GM12878 (cell line): ENCODE measurements at regions not wholly inside any gene's neighbourhood (a gene's known extent, or its start where the extent isn't known, plus 50 kb on each side); places are given as distances from the start of the nearest gene placed in this dataset.
"Not testable (repeated sequence)": the region's sequence is repeated elsewhere in the genome, so short reads cannot be mapped to it uniquely, and the experiment has no call there.

Experiments used
- ATAC-seq: fragments of 200-7000 bp; cut with Tn5 transposase; 3 replicates; pipeline ENCODE4 v1.9.1; 2020; ENCODE audit warnings: mild to moderate bottlenecking, moderate library complexity
- BruUV-seq: library from RNA; stranded (reverse); fragments of 400-500 nt; replicated peaks from 2 replicates; lab custom pipeline; 2021; lab: Mats Ljungman, UMichigan
- CTCF ChIA-PET: fragments of 300-600 bp; sonication (Branson Sonifier 250); formaldehyde crosslinking; extraction: SDS; loops from one replicate; lab custom pipeline; 2021; ENCODE audit warnings: inconsistent platforms; lab: Yijun Ruan, JAX
- POLR2A ChIA-PET: fragments of 350-600 bp; formaldehyde crosslinking; extraction: SDS; loops from one replicate; lab custom pipeline; 2021; ENCODE audit warnings: inconsistent platforms; lab: Charles Lee
- RAD21 ChIA-PET: fragments of 300-600 bp; sonication (Branson Sonifier 250); formaldehyde crosslinking; loops from one replicate; lab custom pipeline; 2023; ENCODE audit warnings: antibody characterized with exemption; ENCODE audit not compliant: unreplicated experiment; lab: Charles Lee
- SMC1A ChIA-PET: fragments of 300-600 bp; sonication (Branson Sonifier 250); formaldehyde crosslinking; loops from one replicate; lab custom pipeline; 2023; ENCODE audit not compliant: unreplicated experiment, uncharacterized antibody; lab: Charles Lee
- DNase-seq: peaks from one replicate; pipeline ENCODE4 v3.0.0-alpha.2; 2011; ENCODE audit warnings: low read depth, low spot score
- FAIRE-seq: peaks from 3 replicates; lab custom pipeline; 2011; peaks lifted over from hg19 to GRCh38; lab: Jason Lieb, UNC
- H2AFZ ChIP-seq: 2 replicates; pipeline ENCODE4 v1.6.0; 2011; ENCODE audit warnings: low read depth, low read length, control low read depth; ENCODE audit not compliant: control insufficient read depth
- H3K27ac ChIP-seq: 2 replicates; pipeline ENCODE4 v1.5.1; 2011; ENCODE audit warnings: control low read depth; ENCODE audit not compliant: control insufficient read depth, insufficient read depth
- H3K27me3 ChIP-seq, 2 experiments: replicated peaks in 1 of 2; 2 replicates each; pipeline versions ENCODE4 v1.6.0 to v1.6.1; 2011; ENCODE audit warnings: low read length in 1 of 2; ENCODE audit not compliant: control insufficient read depth in 2 of 2, insufficient read depth in 2 of 2
- H3K36me3 ChIP-seq, 2 experiments: 2 replicates each; pipeline ENCODE4 v1.5.1; 2011; ENCODE audit warnings: low read length in 1 of 2; ENCODE audit not compliant: control insufficient read depth in 2 of 2, insufficient read depth in 2 of 2
- H3K4me1 ChIP-seq: 2 replicates; pipeline ENCODE4 v1.6.1; 2011; ENCODE audit warnings: mild to moderate bottlenecking, low read length, moderate library complexity, mixed read lengths; ENCODE audit not compliant: control insufficient read depth, insufficient read depth
- H3K4me2 ChIP-seq: 2 replicates; pipeline ENCODE4 v1.6.0; 2011; ENCODE audit warnings: control low read depth; ENCODE audit not compliant: control insufficient read depth, insufficient read depth
- H3K4me3 ChIP-seq: fragments of 200-600 bp; sonication (generic); 2 replicates; pipeline ENCODE4 v1.5.1; 2016
- H3K79me2 ChIP-seq: 2 replicates; pipeline ENCODE4 v1.6.0; 2011; ENCODE audit warnings: low read length; ENCODE audit not compliant: control insufficient read depth, insufficient read depth
- H3K9ac ChIP-seq: 2 replicates; pipeline ENCODE4 v1.8.0; 2011; ENCODE audit warnings: low read length, control low read depth, mixed read lengths; ENCODE audit not compliant: control insufficient read depth, insufficient read depth
- H3K9me3 ChIP-seq: replicated peaks from 3 replicates; pipeline ENCODE4 v1.5.1; 2011; ENCODE audit warnings: mild to moderate bottlenecking, low read length; ENCODE audit not compliant: control insufficient read depth, insufficient read depth
- H4K20me1 ChIP-seq: 2 replicates; pipeline ENCODE4 v1.6.0; 2011; ENCODE audit not compliant: control insufficient read depth, insufficient read depth
- ASH2L ChIP-seq: fragments of 300-600, 200-600 bp; sonication (generic); IDR thresholded peaks from 2 replicates; pipeline ENCODE4 v1.6.1; 2017; ENCODE audit warnings: low read depth, mild to moderate bottlenecking, borderline replicate concordance
- FOXM1 ChIP-seq: IDR thresholded peaks from 2 replicates; pipeline ENCODE4 v1.6.1; 2012; ENCODE audit warnings: low read depth, mild to moderate bottlenecking, inconsistent platforms, low read length, moderate library complexity
- JUND ChIP-seq: IDR thresholded peaks from 2 replicates; pipeline ENCODE4 v1.6.1; 2012; ENCODE audit warnings: low read depth, mild to moderate bottlenecking, low read length, improper control_type of control experiment, moderate library complexity
- KDM1A ChIP-seq: fragments of 200-600 bp; sonication (generic); IDR thresholded peaks from 2 replicates; pipeline ENCODE4 v1.6.1; 2016; ENCODE audit warnings: borderline replicate concordance
- MLLT1 ChIP-seq: fragments of 450-650 bp; IDR thresholded peaks from 2 replicates; pipeline ENCODE4 v1.6.1; 2016; ENCODE audit warnings: mild to moderate bottlenecking
- NFYB ChIP-seq: IDR thresholded peaks from 2 replicates; pipeline ENCODE4 v1.6.1; 2011; ENCODE audit warnings: low read depth, mild to moderate bottlenecking, low read length, improper control_type of control experiment, moderate library complexity; ENCODE audit not compliant: insufficient read depth
- POU2F2 ChIP-seq: IDR thresholded peaks from 3 replicates; pipeline ENCODE4 v1.6.1; 2011; ENCODE audit warnings: low read depth, mild to moderate bottlenecking, low read length, borderline replicate concordance
- SP1 ChIP-seq: IDR thresholded peaks from one replicate; pipeline ENCODE4 v1.6.1; 2011; ENCODE audit warnings: low read depth, low read length
- TCF3 ChIP-seq: IDR thresholded peaks from 2 replicates; pipeline ENCODE4 v1.6.1; 2012; ENCODE audit warnings: low read depth, mild to moderate bottlenecking, low read length, borderline replicate concordance; ENCODE audit not compliant: insufficient read depth
- ZSCAN29 ChIP-seq: fragments of 450-650 bp; IDR thresholded peaks from 2 replicates; pipeline ENCODE4 v1.6.1; 2017; ENCODE audit warnings: mild to moderate bottlenecking, moderate library complexity
- WGBS: methylation state at CpG from one replicate; pipeline ENCODE4 v1.1.6; 2016; ENCODE audit warnings: low lambda C conversion rate; ENCODE audit not compliant: insufficient replicate concordance, insufficient coverage; ENCODE audit errors: missing lambda C conversion rate; 5-methylcytosine and 5-hydroxymethylcytosine counted together
- in situ Hi-C: fragments of 300-500 bp; cut with MboI; formaldehyde crosslinking; loops from 9 replicates; pipeline ENCODE4 v1.14.3; 2018; ENCODE audit warnings: mixed read lengths
- intact Hi-C: fragments of 100-400 bp; cut with micrococcal nuclease; formaldehyde crosslinking; loops from one replicate; pipeline ENCODE4 v1.14.2; 2022; ENCODE audit not compliant: unreplicated experiment
- TF ChIP-seq, protein P1 (sequence below): IDR thresholded peaks from 2 replicates; pipeline ENCODE4 v1.6.1; 2011; ENCODE audit warnings: borderline replicate concordance, low read depth, mild to moderate bottlenecking, moderate library complexity, low read length; ENCODE audit not compliant: insufficient read depth, poor library complexity, severe bottlenecking

GRCh38 chr6:33520636-33521488 is 59.2 kb downstream of the BAK1 start:
- H3K27me3 ChIP-seq, H3K79me2 ChIP-seq, H3K4me1 ChIP-seq, BruUV-seq, RAD21 ChIA-PET, H2AFZ ChIP-seq, H3K4me3 ChIP-seq, DNase-seq, FAIRE-seq, H3K27ac ChIP-seq, ATAC-seq, H3K9ac ChIP-seq, H3K9me3 ChIP-seq, POLR2A ChIA-PET, H3K4me2 ChIP-seq, H3K36me3 ChIP-seq, in situ Hi-C loops, intact Hi-C loops, H4K20me1 ChIP-seq: not testable (repeated sequence)
- SMC1A ChIA-PET, result interaction anchor here (0.6 kb wide), 1 partner anchor 9 kb away, joined by 3 read pairs; no protein-coding TSS in a partner anchor
- peak; percentile 67; the same call in 1 of the 2 replicates for TF ChIP-seq NFYB
- WGBS, result 62% methylated on average over 8 of the region's 10 CpGs
- CTCF ChIA-PET, result interaction anchor here (1.1 kb wide), 1 partner anchor 27 kb away, joined by 3 read pairs; no protein-coding TSS in a partner anchor

DNA sequence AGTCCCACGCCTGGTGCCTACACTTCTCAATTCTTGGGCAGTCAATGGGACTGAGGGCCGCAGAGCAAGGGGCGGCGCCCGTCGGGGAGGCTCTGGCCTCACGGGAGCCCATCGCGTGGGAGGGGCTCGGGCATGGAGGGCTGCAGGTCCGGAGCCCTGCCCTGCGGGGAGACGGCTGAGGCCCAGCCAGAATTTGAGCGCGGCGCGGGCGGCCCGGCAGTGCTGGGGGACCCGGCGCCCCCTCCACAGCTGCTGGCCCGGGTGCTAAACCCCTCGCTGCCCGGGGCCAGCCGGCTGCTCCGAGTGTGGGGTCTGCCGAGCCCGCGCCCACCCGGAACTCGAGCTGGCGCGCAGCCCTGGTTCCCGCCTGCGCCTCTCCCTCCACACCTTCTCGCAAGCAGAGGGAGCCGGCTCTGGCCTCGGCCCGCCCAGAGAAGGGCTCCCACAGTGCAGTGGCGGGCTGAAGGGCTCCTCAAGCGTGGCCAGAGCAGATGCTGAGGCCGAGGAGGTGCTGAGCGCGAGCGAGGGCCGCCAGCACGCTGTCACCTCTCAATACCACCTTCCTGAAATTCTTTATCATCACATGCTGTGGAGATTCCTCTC is 58.5 kb downstream of the BAK1 start:
- H3K27ac ChIP-seq, result no peak overlapping the region
- ChIA-PET CTCF (no interaction called here), RAD21 (no interaction called here), POLR2A (no interaction called here), SMC1A (no interaction called here)
- FAIRE-seq (no peak), DNase-seq (no peak), ATAC-seq (no peak)
- no peak overlapping the region for H2AFZ ChIP-seq
- no peaks in the 10 kb centered on the region for H3K4me1 ChIP-seq
- no peak overlapping the region for H3K4me3 ChIP-seq
- H3K27me3 ChIP-seq, result no peaks in the 10 kb centered on the region
- H4K20me1 ChIP-seq, result no peaks in the 10 kb centered on the region
- intact Hi-C loops (no loop called here), in situ Hi-C loops (no loop called here)
- H3K4me2 ChIP-seq, result no peak overlapping the region
- H3K79me2 ChIP-seq, result no peaks in the 10 kb centered on the region
- no peak overlapping the region for H3K9ac ChIP-seq
- no peaks in the 10 kb centered on the region for H3K9me3 ChIP-seq
- no TSS peak for BruUV-seq
- WGBS, result 80% methylated on average over 43 of the region's 47 CpGs
- H3K36me3 ChIP-seq, result no peaks in the 10 kb centered on the region
- TF ChIP-seq, protein P1, sequence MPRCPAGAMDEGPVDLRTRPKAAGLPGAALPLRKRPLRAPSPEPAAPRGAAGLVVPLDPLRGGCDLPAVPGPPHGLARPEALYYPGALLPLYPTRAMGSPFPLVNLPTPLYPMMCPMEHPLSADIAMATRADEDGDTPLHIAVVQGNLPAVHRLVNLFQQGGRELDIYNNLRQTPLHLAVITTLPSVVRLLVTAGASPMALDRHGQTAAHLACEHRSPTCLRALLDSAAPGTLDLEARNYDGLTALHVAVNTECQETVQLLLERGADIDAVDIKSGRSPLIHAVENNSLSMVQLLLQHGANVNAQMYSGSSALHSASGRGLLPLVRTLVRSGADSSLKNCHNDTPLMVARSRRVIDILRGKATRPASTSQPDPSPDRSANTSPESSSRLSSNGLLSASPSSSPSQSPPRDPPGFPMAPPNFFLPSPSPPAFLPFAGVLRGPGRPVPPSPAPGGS, result no peak
- no peak for TF ChIP-seq ZSCAN29
- no peak for TF ChIP-seq POU2F2
- no peak for TF ChIP-seq MLLT1
- TF ChIP-seq SP1, result no peak
- TF ChIP-seq TCF3, result no peak
- no peak for TF ChIP-seq KDM1A
- no peak for TF ChIP-seq ASH2L
- no peak for TF ChIP-seq FOXM1
- no peak for TF ChIP-seq JUND
- no peak for TF ChIP-seq NFYB
